ENCODE measurements at regions not wholly inside any gene's neighbourhood (a gene's known extent, or its start where the extent isn't known, plus 50 kb on each side); places are given as distances from the start of the nearest gene placed in this dataset.
A peak's percentile ranks its signal among the peaks of the same experiment; 100 is the strongest.
"Not testable (repeated sequence)": the region's sequence is repeated elsewhere in the genome, so short reads cannot be mapped to it uniquely, and the experiment has no call there.

DNA sequence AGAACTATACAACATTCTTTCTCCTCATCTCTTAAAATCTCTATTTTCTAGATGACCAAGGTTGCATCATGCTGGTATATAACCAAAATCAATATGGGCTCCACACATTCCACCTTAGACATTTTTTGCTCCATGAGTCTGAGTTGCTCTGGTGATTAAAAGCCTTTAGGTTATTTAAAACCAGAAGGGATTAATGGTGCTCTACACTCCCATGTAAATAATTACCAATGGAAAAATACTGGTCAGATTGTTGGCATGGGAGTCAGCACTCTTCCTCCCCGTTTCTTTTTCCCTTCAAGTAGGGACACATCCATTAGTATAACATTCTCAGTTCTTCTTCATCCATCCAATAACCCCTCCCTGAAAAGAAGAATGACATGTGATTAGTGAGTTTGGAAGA lies 747.7 kb downstream of the PCDH17 start:
- no peak for DNase-seq

DNA sequence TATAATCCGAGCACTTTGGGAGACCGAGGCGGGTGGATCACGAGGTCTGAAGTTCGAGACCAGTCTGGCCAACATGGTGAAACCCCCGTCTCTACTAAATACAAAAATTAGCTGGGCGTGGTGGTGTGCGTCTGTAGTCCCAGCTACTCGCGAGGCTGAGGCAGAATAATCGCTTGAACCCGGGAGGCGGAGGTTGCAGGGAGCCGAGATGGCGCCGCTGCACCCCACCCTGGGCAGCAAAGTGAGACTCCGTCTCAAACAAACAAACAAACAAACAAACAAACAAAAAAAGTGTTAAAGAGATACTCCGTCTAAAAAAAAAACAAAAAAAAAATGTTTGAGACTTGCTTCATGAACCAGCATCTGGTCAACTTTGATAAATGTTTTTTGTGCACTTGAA lies 753.8 kb downstream of the PCDH17 start:
- not testable (repeated sequence) for DNase-seq

DNA sequence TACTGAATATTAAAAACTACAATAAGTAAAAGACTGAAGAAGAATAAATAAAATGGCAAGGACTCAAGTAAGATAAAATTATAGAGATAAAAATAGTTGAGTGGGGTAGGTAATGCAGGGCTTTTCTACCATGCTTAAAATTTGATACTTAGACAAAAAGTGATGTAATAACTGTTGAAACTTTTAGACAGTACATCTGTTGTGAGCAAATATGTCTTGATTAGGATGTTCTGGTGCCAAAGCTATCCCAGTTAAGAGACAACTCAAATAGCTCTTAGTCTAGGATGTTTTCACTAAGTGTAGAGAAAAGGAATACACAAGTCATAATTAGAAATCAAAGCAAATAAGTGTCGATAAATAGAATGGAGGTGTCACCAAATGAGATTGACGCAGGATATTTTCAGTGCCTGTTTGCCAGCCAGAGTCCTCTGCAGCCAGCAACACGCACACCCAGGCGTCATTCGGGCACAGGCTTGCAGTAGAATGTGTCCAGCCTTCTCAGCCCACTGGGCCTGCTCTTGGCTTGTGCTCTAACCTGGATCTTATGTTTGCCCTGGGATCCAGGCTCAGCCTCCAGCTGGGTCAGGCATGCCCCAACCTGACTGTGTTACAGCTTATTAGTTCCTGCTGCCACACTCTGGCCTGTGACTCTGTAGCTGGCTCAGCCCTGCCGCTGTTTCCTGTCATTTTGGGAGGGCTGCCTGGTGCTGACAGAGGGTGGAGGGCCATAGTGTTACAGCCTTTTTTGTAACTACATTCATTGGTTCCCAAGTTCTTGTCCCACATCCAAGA lies 766.2 kb downstream of the PCDH17 start:
- DNase-seq, result no peak

DNA sequence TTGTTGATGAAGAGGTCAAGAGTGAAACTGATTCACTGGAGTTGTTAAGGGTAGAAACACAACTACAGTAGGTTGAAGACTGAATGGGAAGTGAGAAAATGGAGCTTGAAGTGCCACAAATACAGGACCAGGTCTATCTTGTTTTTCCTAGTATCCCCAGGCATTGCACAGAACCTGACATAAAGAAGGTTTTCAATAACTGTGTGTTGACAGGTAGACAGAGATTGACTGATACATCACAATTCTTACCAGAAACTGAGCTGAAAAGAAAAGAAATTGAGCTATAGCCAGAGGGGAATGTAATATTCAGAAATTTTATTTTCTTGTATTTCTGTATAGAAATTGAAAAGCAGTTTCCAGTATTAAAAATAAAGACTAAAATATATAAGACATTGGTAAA lies 767.7 kb downstream of the PCDH17 start:
- no peak for DNase-seq

DNA sequence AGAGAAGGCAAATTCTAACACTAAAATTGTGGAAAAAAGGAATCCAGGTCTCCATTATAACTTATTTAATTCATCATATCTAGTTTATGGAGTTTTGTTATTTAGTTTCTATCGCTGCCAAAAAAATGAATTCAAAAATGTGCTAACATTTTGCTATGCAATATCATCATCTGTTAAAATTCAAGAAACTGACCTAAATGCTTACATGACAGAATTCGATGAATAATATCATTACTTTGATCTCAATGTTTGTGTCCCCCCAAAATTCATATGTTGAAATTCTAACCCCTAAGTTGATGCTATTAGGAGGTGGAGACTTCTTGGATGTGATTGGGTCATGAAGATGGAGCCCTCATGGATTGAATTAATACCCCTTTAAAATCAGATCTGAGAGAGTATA lies 775.0 kb downstream of the PCDH17 start:
- no peak for DNase-seq

DNA sequence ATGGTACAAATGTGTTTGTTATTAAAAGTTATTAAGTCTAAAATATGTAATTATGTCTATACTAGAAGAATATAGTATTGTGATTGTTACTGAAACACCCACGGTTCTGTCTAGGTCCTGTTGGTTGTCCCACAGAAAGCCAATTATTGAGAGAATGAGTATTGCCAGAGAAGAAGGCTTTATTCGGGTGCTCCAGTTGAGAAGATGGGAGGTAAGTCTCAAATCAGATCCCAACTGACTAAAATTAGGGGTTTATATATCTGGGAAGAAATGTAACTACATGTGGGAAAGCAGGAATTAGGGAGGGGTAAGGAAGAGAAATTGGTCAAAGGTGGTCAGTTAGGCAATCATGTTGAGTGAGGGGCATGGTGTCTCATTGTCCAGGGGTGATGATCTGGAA lies 798.4 kb downstream of the PCDH17 start:
- no peak for DNase-seq

DNA sequence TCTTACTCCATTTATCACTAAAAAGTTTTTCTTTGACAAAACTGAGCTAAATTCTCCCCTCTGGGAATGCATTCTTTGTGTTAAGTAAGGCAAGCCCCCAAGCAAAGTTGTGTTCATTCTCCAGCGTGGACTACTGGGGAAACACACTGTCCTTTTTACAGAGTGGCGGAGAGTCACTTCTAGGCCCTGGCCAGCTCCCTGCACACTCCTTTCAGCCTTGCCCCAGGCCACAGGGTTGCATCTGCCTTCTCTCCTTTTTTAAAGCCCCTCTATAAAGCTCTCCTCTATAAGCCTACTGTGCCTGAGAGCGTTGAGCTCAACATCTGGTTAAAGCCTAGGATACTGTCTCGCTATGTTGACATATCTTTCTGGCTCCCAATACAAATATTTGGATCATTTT lies 803.4 kb downstream of the PCDH17 start:
- no peak for DNase-seq

DNA sequence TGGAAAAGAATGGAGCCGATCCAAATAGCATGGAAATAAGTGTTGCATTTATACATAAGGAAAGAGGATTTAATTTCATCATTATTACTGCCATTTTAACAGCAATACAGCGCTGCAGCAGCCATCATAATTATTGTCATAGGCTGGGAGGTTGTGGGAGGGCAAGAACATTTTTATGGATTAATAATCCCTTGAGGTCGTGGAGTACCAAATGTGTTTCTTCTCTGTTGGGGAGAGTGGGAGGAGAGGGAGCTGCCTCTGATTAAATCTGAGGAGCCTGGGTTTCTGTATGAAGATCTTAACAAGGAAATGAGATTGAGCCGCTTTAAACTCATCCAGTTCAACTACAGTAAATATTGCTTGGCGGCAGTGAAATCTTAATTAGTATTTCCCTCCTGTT lies 805.9 kb downstream of the PCDH17 start:
- no peak for DNase-seq

DNA sequence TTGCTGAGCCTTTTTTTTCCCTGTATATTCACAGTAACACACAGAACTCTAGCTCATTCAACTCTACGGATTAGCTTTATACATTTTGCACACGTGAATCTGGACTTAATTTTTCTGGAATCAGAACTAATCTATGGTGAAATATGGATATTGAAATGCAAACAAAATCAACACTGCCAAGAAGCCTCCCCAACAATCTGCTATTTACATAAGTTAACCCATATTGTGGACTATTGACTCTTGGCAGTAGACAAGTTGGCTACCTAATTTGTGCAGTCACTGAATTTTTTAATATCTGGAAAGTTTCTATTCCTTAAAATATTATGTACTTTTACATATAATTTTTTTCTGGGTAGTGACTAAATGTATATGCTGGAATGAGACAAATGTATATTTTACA lies 815.4 kb downstream of the PCDH17 start:
- DNase-seq, result no peak

DNA sequence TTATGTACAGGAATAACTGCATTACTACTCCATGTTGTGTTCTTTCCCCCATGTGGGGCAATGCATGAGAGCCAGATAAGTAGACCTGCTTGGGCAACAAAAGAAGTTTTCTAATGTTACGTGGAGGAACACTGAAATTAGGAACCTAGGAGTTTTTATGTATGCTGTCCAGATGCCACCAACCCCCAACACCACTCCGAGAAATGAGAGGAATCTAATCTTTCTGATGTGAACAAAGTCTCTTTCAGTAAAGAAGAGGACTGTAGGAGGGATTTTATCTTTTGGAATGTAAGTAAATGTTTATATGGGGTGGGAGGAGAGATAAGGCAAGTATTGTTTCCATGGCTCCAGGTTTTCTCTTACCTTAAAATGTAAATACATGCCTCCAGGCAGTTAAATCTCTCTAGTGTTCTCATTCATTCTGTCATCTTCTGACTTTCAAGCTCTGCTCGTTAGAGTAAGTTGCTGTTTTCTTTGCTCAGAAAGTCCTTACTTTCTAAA lies 820.6 kb downstream of the PCDH17 start:
- no peak for DNase-seq

DNA sequence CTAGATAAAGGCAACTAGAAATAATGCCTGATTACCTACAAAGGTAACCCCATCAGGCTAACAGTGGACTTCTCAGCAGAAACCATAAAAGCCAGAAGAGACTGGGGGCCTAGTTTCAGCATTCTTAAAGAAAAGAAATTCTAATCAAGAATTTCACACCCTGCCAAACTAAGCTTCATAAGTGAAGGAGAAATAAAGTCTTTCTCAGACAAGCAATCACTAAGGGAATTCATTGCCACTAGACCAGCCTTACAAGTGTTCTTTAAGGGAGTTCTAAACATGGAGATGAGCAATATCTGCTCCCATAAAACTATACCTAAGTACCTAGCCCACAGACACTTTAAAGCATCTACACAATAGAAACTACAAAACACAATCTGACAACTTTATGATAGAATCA lies 823.5 kb downstream of the PCDH17 start:
- DNase-seq, result no peak

DNA sequence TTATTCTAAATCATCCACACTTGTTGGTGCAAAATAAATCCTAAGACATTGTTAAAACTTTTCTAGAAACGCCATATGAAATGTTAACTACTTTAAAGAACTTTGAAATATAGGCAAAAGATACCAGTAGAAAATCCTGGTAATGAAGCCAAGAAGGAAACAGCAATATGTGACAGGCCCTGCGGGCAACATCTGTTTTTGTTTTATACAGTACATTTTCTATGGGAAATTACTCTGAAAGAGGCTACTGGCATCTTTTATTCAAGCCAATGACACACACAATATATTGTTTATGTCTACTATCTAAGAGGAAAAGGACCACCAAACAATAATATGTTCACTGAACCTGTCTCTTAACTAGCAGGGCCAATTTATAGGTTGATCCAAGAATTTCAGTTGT lies 829.7 kb downstream of the PCDH17 start:
- DNase-seq, result no peak

DNA sequence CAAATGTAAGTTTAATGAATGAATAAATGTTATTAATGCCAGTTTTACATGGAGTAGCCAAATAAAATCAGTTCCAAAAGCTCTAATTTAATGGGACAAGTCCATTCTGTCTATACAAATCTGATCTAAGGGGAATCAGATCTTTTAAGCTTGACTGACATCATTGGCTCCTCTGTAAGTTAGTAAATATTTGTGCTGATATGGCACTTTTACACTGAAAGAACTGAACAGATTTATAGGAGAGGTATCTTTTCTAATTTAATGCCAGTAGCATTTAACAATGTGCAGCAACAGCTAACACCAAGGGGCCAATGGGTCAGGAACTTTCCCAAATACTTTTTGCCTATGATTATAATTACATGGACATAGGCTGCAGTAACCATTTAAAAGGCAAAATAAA lies 832.3 kb downstream of the PCDH17 start:
- DNase-seq, result no peak

DNA sequence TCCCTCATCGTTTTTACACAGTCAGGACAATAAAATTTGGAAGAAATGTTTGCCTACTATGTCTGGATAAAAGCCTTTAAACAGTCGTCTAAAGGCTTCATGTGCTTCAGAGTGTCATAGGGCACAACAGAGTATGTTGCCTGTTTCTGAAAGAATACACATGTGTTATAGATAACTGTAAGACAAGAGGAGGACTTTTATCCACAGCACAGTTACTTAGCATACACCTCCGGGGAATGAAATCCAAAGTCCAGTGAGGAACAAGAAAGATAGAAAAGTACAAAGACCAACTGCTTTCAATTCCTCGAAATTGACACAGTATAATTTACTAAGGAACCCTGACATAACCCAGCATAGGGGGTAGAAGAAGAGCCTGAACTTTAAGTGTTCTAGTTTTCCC lies 835.6 kb downstream of the PCDH17 start:
- DNase-seq, result no peak

DNA sequence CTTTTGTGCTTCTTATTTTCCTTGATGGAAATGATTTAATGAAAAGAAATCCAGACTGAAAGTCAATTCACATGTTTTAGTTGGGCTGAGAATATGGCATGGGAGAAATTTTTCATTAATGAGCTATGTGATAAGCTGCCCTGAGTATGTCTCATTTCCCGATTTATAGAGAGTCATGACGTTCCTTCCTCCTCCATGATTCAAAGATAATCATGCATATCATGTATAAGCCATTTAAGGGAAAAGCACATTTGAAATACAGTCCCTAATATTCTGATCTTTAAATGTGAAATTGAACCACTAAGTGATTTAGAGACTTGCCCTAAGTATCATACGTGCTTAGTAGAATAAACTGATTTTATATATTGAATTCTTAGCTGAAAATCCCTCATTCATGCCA lies 840.9 kb downstream of the PCDH17 start:
- DNase-seq, result no peak

DNA sequence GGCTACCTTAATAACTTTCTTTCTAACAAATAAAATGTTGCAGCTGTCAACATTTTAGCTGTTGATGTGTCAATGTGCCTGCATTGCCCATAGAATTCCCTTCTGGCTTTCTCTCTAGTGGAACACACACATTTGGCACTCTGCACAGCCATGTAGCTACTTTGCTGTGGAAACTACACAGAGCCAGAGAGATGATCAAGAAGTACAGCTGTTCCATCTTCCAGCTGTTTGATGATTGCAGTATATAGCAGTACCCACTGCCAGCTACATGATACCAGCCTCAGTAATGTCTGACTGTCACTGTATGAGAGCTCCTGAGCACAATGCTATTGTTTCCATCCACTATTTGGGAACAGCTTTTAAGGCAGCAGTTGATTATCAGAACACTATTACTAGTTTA lies 843.0 kb downstream of the PCDH17 start:
- no peak for DNase-seq

DNA sequence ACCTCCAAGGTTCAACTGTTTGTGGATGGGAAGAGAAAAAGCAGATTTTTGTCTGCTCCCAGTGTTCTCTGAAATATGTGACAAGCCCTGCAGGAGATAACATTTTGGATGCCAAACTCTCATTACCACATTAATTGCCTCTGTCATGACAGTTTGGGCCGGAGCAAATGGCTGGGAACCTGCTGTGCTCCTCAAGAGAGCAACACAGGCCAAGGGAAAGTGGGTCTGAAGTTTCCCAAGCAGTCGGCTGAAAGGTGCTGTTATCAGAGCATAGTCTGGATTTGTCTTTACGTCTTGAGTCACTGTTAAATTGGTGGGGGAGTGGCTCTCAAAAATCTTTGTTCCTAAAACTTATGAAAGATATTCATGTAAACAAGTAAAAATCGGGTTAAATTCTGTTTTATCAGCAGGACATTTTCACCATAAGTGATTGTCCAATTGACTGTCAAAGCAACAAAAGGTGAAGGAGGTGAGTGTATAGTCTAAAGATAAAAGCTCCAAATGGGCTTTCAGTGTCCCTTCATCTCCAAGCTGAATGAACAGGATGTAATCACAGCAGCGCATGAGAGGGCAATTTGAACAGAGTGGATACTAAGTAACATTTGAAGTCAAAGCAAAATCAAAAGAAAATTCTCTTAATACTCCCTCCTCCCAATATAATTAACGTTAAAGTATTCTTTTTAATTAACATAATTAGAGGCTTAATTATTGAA lies 844.8 kb downstream of the PCDH17 start:
- DNase-seq, result no peak

DNA sequence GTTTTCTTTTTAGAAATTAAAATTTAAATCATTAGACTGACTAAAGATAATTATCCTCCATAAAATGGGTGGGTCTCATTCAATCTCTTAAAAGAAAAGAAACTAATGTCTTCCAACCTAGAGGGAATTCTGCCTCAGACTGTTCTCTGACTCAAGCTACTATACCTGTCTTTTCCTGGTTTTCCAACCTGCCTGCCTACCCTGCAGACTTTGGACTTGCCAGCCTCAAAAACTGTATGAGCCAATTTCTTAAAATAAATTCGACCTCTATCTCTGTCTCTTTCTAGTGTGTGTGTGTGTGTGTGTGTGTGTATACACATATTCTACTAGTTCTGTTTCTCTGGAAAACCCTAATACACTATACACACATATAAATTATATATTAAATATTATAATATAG lies 847.3 kb downstream of the PCDH17 start:
- DNase-seq, result no peak

DNA sequence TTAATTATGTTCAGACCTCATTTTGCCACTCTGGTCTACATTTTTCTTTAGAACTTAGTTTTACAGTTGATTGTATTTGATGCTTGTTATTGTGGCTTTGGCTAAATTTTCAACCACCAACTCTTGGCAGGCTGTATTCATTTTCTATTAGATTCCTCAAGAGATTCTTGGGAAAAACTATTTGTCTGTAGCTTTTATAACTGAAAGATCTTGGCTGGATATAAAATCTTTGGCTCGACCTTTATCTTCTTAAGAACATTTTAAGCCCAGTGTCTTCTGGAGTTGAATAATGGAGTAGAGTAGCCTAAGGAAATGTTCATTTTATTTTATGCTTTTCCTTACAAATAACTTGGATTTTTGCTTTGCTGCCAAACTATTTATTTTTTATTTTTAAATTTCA lies 848.5 kb downstream of the PCDH17 start:
- DNase-seq, result peak; percentile 10

DNA sequence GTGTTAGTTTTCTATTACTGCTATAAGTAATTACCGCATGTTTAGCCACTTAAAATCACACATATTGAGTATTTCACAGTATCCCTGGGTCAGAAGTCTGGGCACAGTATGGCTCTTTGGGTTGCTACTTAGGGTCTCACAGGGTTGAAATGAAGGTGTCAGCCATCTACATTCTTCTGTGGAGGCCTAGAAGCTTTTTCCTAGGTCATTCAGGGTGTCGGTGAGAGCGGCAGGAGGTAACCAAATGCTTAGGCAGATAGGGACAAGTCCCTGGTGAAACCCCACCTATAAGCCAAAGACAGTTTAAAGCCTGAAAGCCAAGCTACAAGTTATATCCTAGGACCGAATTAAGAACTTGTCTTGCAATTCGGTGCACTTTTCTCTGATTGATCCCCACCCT lies 856.7 kb downstream of the PCDH17 start:
- no peak for DNase-seq

DNA sequence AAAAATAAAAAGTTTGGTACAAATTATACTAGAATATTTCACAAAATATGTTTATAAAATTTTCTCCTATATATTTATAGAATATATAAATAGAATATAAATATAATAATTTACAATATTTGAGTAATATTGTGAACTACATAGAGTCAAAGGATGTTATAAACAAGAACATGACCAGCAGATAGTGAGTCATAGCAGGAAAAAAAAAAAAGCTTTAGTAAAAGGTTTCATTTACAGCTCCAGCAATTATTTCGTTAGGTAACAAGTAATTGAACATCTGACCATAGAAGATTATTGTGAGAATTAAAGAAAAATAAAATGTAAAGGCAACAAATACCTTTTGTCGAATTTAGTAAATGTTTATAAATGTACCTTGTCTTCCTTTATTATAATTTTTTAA lies 864.1 kb downstream of the PCDH17 start:
- no peak for DNase-seq

DNA sequence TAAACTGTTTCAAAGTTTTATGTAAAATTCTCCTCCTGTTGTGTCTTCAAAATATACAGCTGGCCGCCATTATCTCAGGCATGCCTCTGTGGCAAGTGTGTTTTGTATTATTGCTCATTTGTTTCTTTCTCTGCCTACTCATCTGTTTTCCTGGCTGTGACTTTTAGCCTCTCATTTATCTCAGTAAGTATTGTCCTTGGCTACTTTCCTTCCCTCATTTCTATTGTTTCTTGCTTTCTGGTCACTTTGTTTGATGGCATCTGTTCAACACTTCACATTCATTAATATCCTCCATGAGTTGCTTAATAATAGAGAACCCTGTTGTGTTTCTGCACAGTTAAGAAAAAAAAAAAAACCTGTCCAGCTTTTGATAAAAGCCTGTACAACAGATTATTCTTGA lies 869.4 kb downstream of the PCDH17 start:
- DNase-seq, result no peak

DNA sequence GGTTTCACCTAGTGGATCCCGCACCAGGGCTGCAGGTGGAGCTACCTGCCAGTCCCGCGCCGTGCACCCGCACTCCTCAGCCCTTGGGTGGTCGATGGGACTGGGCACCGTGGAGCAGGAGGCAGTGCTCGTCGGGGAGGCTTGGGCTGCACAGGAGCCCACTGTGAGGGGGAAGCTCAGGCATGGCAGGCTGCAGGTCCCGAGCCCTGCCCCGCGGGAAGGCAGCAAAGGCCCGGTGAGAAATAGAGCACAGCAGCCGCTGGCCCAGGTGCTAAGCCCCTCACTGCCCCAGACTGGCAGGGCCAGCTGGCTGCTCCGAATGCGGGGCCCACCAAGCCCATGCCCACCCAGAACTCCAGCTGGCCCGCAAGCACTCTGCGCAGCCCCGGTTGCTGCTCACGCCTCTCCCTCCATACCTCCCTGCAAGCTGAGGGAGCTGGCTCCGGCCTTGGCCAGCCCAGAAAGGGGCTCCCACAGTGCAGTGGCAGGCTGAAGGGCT lies 872.7 kb downstream of the PCDH17 start:
- not testable (repeated sequence) for DNase-seq

All from hindlimb muscle (tissue), 1 donor.